K562 (cell line): ENCODE measurements at regions not wholly inside any gene's neighbourhood (a gene's known extent, or its start where the extent isn't known, plus 50 kb on each side); places are given as distances from the start of the nearest gene placed in this dataset.

Experiments used
- ATAC-seq: fragments of 200-7000 bp; cut with Tn5 transposase; 3 replicates; pipeline ENCODE4 v1.9.1; 2020; ENCODE audit warnings: moderate library complexity
- BruUV-seq: library from RNA; stranded (reverse); fragments of 400-500 nt; replicated peaks from 2 replicates; lab custom pipeline; 2021; lab: Mats Ljungman, UMichigan
- CTCF ChIA-PET: fragments of 300-600 bp; formaldehyde crosslinking; extraction: SDS; loops from one replicate; lab custom pipeline; 2021; ENCODE audit warnings: low intra/inter-chr PET ratio; lab: Yijun Ruan, JAX
- POLR2A ChIA-PET: fragments of 300-600, 350-650 bp; sonication (Branson Sonifier 250); formaldehyde crosslinking; extraction: SDS; loops from one replicate; lab custom pipeline; 2021; ENCODE audit warnings: antibody characterized with exemption, inconsistent platforms; lab: Yijun Ruan, JAX
- DNase-seq, 4 experiments: peaks; one replicate each; pipeline versions ENCODE4 v3.0.0 to v3.0.0-alpha.2; 2011 to 2018; ENCODE audit warnings: low spot score in 3 of 4, mixed read lengths in 3 of 4; ENCODE audit errors: extremely low read depth in 1 of 4
- FAIRE-seq: peaks from 2 replicates; lab custom pipeline; 2011; peaks lifted over from hg19 to GRCh38; lab: Jason Lieb, UNC
- H2AFZ ChIP-seq: 2 replicates; pipeline ENCODE4 v1.6.0; 2011; ENCODE audit warnings: low read depth, low read length, control low read depth, inconsistent platforms
- H3K27ac ChIP-seq: fragments of 200-600 bp; 3 replicates; pipeline ENCODE4 v1.8.0; 2011; ENCODE audit warnings: low read depth, mild to moderate bottlenecking, control low read depth, inconsistent platforms, low read length, moderate library complexity, mixed read lengths; ENCODE audit errors: extremely low read depth
- H3K27me3 ChIP-seq, 2 experiments: fragments of 300-600 bp in 1 of 2; 2 replicates in 1 of 2; 3 replicates in 1 of 2; pipeline versions ENCODE4 v1.6.0 to v1.8.0; 2011; ENCODE audit warnings: inconsistent platforms in 2 of 2, low read length in 2 of 2, mild to moderate bottlenecking in 1 of 2, mixed read lengths in 1 of 2, moderate library complexity in 1 of 2; ENCODE audit not compliant: control insufficient read depth in 2 of 2, insufficient read depth in 2 of 2
- H3K36me3 ChIP-seq: fragments of 300-600 bp; 3 replicates; pipeline ENCODE4 v1.8.0; 2011; ENCODE audit warnings: mild to moderate bottlenecking, low read length, inconsistent platforms; ENCODE audit not compliant: control insufficient read depth, insufficient read depth
- H3K4me1 ChIP-seq, 2 experiments: fragments of 200-600 bp in 1 of 2; replicated peaks in 1 of 2; 2 replicates in 1 of 2; 3 replicates in 1 of 2; pipeline versions ENCODE4 v1.5.1 to v1.8.0; 2011; ENCODE audit warnings: inconsistent platforms in 2 of 2, low read length in 2 of 2, mild to moderate bottlenecking in 1 of 2, mixed read lengths in 1 of 2, moderate library complexity in 1 of 2; ENCODE audit not compliant: control insufficient read depth in 2 of 2, insufficient read depth in 2 of 2
- H3K4me2 ChIP-seq: 2 replicates; pipeline ENCODE4 v1.6.1; 2011; ENCODE audit warnings: low read length, control low read depth, inconsistent platforms, mixed read lengths; ENCODE audit not compliant: insufficient read depth
- H3K4me3 ChIP-seq: fragments of 200-600 bp; sonication (generic), shearing (Covaris generic); 2 replicates; pipeline ENCODE4 v1.5.1; 2016; ENCODE audit warnings: control low read depth, inconsistent platforms
- H3K79me2 ChIP-seq: fragments of 200-600 bp; 3 replicates; pipeline ENCODE4 v1.8.0; 2011; ENCODE audit warnings: low read length, inconsistent platforms; ENCODE audit not compliant: control insufficient read depth, insufficient read depth
- H3K9ac ChIP-seq, 2 experiments: 2 replicates each; pipeline versions ENCODE4 v1.6.0 to v1.6.1; 2011; ENCODE audit warnings: low read depth in 2 of 2, low read length in 2 of 2, control low read depth in 1 of 2, inconsistent platforms in 1 of 2, mild to moderate bottlenecking in 1 of 2, mixed read lengths in 1 of 2; ENCODE audit not compliant: insufficient read depth in 1 of 2
- H3K9me1 ChIP-seq: one replicate; pipeline ENCODE4 v1.6.0; 2011; ENCODE audit warnings: inconsistent platforms, mild to moderate bottlenecking, low read length, moderate library complexity; ENCODE audit not compliant: control insufficient read depth, insufficient read depth
- H3K9me3 ChIP-seq: replicated peaks from 2 replicates; pipeline ENCODE4 v1.5.1; 2011; ENCODE audit warnings: low read depth, low read length, inconsistent platforms; ENCODE audit not compliant: control insufficient read depth, insufficient read depth
- H4K20me1 ChIP-seq: replicated peaks from 2 replicates; pipeline ENCODE4 v1.6.1; 2011; ENCODE audit warnings: low read length, inconsistent platforms, mixed read lengths; ENCODE audit not compliant: control insufficient read depth, insufficient read depth
- ARID2 ChIP-seq: fragments of 450-650 bp; IDR thresholded peaks from 2 replicates; pipeline ENCODE4 v1.6.1; 2017; ENCODE audit warnings: antibody characterized with exemption, mild to moderate bottlenecking
- ATF4 ChIP-seq: fragments of 450-650 bp; formaldehyde crosslinking; IDR thresholded peaks from 2 replicates; pipeline ENCODE4 v1.4.0; 2022; ENCODE audit warnings: mild to moderate bottlenecking, moderate library complexity
- ELK1 ChIP-seq: sonication (generic); formaldehyde crosslinking; IDR thresholded peaks from 2 replicates; pipeline ENCODE4 v1.8.1; 2022; ENCODE audit warnings: missing genetic modification reagents
- FOXK2 ChIP-seq, 2 experiments: fragments of 450-650 bp; IDR thresholded peaks in 1 of 2; conservative IDR thresholded peaks in 1 of 2; 2 replicates each; pipeline ENCODE4 v1.6.1; 2016; ENCODE audit warnings: low read depth in 2 of 2, mild to moderate bottlenecking in 1 of 2
- PHF8 ChIP-seq: fragments of 200-600 bp; sonication (generic); IDR thresholded peaks from 2 replicates; pipeline ENCODE4 v1.6.1; 2012; ENCODE audit warnings: mixed run types, mild to moderate bottlenecking, inconsistent platforms, low read length, moderate library complexity, borderline replicate concordance
- ZNF212 ChIP-seq: fragments of 450-650 bp; formaldehyde crosslinking; IDR thresholded peaks from 2 replicates; pipeline ENCODE4 v1.4.0; 2020; ENCODE audit warnings: mild to moderate bottlenecking
- WGBS: fragments of 100-300 bp; shearing (Covaris generic); methylation state at CpG from one replicate; pipeline ENCODE4 v1.1.6; 2016; ENCODE audit warnings: low coverage, mixed read lengths; ENCODE audit not compliant: insufficient coverage; ENCODE audit errors: missing lambda C conversion rate; 5-methylcytosine and 5-hydroxymethylcytosine counted together
- in situ Hi-C: fragments of 300-500 bp; cut with MboI; formaldehyde crosslinking; loops from 4 replicates; pipeline ENCODE4 v1.15.0; 2018; ENCODE audit warnings: inconsistent platforms, mixed read lengths
- intact Hi-C: fragments of 100-400 bp; cut with micrococcal nuclease; formaldehyde crosslinking; loops from 2 replicates; pipeline ENCODE4 v1.14.2; 2022

DNA sequence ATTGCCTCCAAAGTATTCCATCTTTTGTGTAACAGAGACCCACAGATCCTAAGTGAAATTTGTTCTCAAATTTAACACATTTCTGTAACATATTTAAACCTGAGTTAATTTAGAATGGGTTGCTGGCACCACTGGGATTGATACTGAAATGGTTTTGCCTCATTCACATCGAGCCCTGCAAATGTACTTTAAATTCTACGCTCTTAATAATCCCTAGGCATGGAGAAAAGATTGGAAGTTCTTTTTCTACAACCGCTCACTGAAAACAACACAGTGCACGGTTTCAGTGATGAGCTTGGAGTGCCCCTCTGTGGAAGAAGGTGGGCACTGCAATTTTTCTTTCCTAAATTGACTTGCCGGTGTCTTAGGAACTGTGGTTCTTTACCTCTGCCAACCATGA, 109.9 kb upstream of the ATP11B start (continued):
- TF ChIP-seq ATF4 (CRISPR knock-in tag) (no peak), PHF8 (no peak), ZNF212 (CRISPR knock-in tag) (no peak), ARID2 (peak; percentile 21; the same call in 1 of the 2 replicates)
- TF ChIP-seq, all 486 proteins: peak for 12

GRCh38 chr3:182683858-182684257, 109.4 kb upstream of the ATP11B start:
- no peak for FAIRE-seq

More at GRCh38 chr3:182683858-182684257, 109.4 kb upstream of the ATP11B start:
- Histone ChIP-seq H3K27ac (no peak overlapping the region), H3K36me3 (no peaks in the 10 kb centered on the region), H3K9me3 (no peaks in the 10 kb centered on the region), H3K4me1 (peaks cover 0 to 10% of the 10 kb centered on the region in 2 experiments; a peak in 2 of 5 replicates), H3K4me2 (no peak overlapping the region), H3K4me3 (no peak overlapping the region), H3K9ac (no peak overlapping the region), H3K79me2 (no peaks in the 10 kb centered on the region), H3K9me1 (no peaks in the 10 kb centered on the region), H3K27me3 (0 out of 5 replicates have a peak, but pooled peaks cover 0 to 4% of the 10 kb centered on the region in 2 experiments), H4K20me1 (no peaks in the 10 kb centered on the region), H2AFZ (peak overlapping the region; percentile 82; the same call in 1 of the 2 replicates)
- no peak for ATAC-seq
- no TSS peak for BruUV-seq
- intact Hi-C loops: loop anchor here (1.0 to 10.0 kb wide), 7 partner anchors 67 to 1879 kb away; no protein-coding TSS in a partner anchor
- CTCF ChIA-PET: interaction anchor here (0.6 to 2.9 kb wide), 2 partner anchors 299 to 975 kb away, joined by 4 to 11 read pairs; no protein-coding TSS in a partner anchor
- in situ Hi-C loops: loop anchor here (10.0 to 25.0 kb wide), 2 partner anchors 969 to 1872 kb away; partner anchors contain the start of gene SOX2
- POLR2A ChIA-PET: no interaction called here
- 0% methylated on average over 1 of the region's 1 CpG for WGBS
- DNase-seq: no peak
- TF ChIP-seq FOXK2 (conservative IDR thresholded peaks at IDR 0.05 in 1 of 2, IDR thresholded peaks at IDR 0.05 in 1 of 2; ENCODE audit: low read depth in 2 of 2) (0 out of 4 replicates have a peak, but pooled peaks of 1 of the 2 experiments have one; percentile 2), ELK1 (CRISPR knock-in tag) (no peak)
- TF ChIP-seq, all 486 proteins: peak for 1
